ENCODE measurements at regions not wholly inside any gene's neighbourhood (a gene's known extent, or its start where the extent isn't known, plus 50 kb on each side); places are given as distances from the start of the nearest gene placed in this dataset.

- DNase-seq, result no peak
- intact Hi-C loops (cut with DNase I), result no loop called here
- no peaks in the 10 kb centered on the region for H3K27me3 ChIP-seq
- no peak overlapping the region for H3K27ac ChIP-seq
- TF ChIP-seq POLR2A (IDR thresholded peaks at IDR 0.05), result no peak
- no peak for TF ChIP-seq CTCF (IDR thresholded peaks at IDR 0.05)
- WGBS, 4 donors, result 67 to 82% (median 77%) methylated on average over 2 of the region's 2 CpGs
- no peaks in the 10 kb centered on the region for H3K4me1 ChIP-seq (replicated peaks in 1 of 2)
- no peaks in the 10 kb centered on the region for H3K9me3 ChIP-seq (replicated peaks in 1 of 3)
- H3K36me3 ChIP-seq (replicated peaks in 1 of 2), result no peaks in the 10 kb centered on the region
- H3K4me3 ChIP-seq, result no peak overlapping the region
These were observed 302.0 kb downstream of the TFEC start for GRCh38 chr7:115728518-115728917.

- no peaks in the 10 kb centered on the region for H3K4me1 ChIP-seq (replicated peaks in 1 of 2)
- H3K4me3 ChIP-seq, result no peak overlapping the region
- H3K36me3 ChIP-seq (replicated peaks in 1 of 2), result no peaks in the 10 kb centered on the region
- H3K27ac ChIP-seq, result no peak overlapping the region
- intact Hi-C loops (cut with DNase I), result no loop called here
- no peaks in the 10 kb centered on the region for H3K9me3 ChIP-seq (replicated peaks in 1 of 3)
- no peaks in the 10 kb centered on the region for H3K27me3 ChIP-seq
- TF ChIP-seq CTCF (IDR thresholded peaks at IDR 0.05), result no peak
- no peak for TF ChIP-seq POLR2A (IDR thresholded peaks at IDR 0.05)
- 47 to 60% (median 54%) methylated on average over 3 of the region's 3 CpGs for WGBS, 4 donors
- no peak for DNase-seq
These were observed 306.0 kb downstream of the TFEC start for GRCh38 chr7:115724400-115725056.

GRCh38 chr7:115722302-115722977, 308.1 kb downstream of the TFEC start:
- Histone ChIP-seq H3K4me3 (no peak overlapping the region), H3K27me3 (no peaks in the 10 kb centered on the region), H3K9me3 (replicated peaks in 1 of 3) (no peaks in the 10 kb centered on the region), H3K4me1 (replicated peaks in 1 of 2) (no peaks in the 10 kb centered on the region), H3K27ac (no peak overlapping the region), H3K36me3 (replicated peaks in 1 of 2) (no peaks in the 10 kb centered on the region)
- no peak for DNase-seq
- WGBS, 4 donors, result 68 to 85% (median 73%) methylated on average over 4 of the region's 4 CpGs
- TF ChIP-seq CTCF (IDR thresholded peaks at IDR 0.05), result no peak
- no peak for TF ChIP-seq POLR2A (IDR thresholded peaks at IDR 0.05)
- intact Hi-C loops (cut with DNase I), result no loop called here

GRCh38 chr7:115721293-115722217, 309.0 kb downstream of the TFEC start:
- H3K4me3 ChIP-seq, result no peak overlapping the region
- intact Hi-C loops (cut with DNase I), result no loop called here
- H3K27ac ChIP-seq, result no peak overlapping the region
- no peak for DNase-seq
- no peaks in the 10 kb centered on the region for H3K4me1 ChIP-seq (replicated peaks in 1 of 2)
- TF ChIP-seq CTCF (IDR thresholded peaks at IDR 0.05) (no peak), POLR2A (IDR thresholded peaks at IDR 0.05) (no peak)
- whole genome bisulfite sequencing, 4 donors, result 87 to 93% (median 88%) methylated on average over 5 of the region's 5 CpGs
- H3K36me3 ChIP-seq (replicated peaks in 1 of 2), result no peaks in the 10 kb centered on the region
- no peaks in the 10 kb centered on the region for H3K27me3 ChIP-seq
- H3K9me3 ChIP-seq (replicated peaks in 1 of 3), result no peaks in the 10 kb centered on the region
